Smooth muscle cell (in vitro differentiated cells): ENCODE measurements at regions not wholly inside any gene's neighbourhood (a gene's known extent, or its start where the extent isn't known, plus 50 kb on each side); places are given as distances from the start of the nearest gene placed in this dataset.

Experiments
- DNase-seq: peaks from one replicate; lab custom pipeline; 2025; ENCODE audit not compliant: unreplicated experiment; lab: John Stamatoyannopoulos, UW
- H2AFZ ChIP-seq: fragments of 200-600 bp; sonication (generic); 2 replicates; pipeline ENCODE4 v1.6.0; 2016; ENCODE audit warnings: antibody characterized with exemption, low read depth, mild to moderate bottlenecking
- H3F3A ChIP-seq: fragments of 200-600 bp; sonication (generic); 2 replicates; pipeline ENCODE4 v1.6.0; 2017; ENCODE audit warnings: antibody characterized with exemption, low read depth
- H3K27ac ChIP-seq: fragments of 200-600 bp; sonication (generic); 2 replicates; pipeline ENCODE4 v1.5.1; 2016; ENCODE audit warnings: low read depth, mild to moderate bottlenecking
- H3K27me3 ChIP-seq: fragments of 200-600 bp; sonication (generic); 2 replicates; pipeline ENCODE4 v1.6.1; 2016; ENCODE audit warnings: low read depth, mild to moderate bottlenecking
- H3K36me3 ChIP-seq: fragments of 200-600 bp; sonication (generic); 2 replicates; pipeline ENCODE4 v1.5.1; 2016; ENCODE audit warnings: low read depth
- H3K4me1 ChIP-seq: fragments of 200-600 bp; sonication (generic); 2 replicates; pipeline ENCODE4 v1.5.1; 2016; ENCODE audit warnings: low read depth
- H3K4me2 ChIP-seq: fragments of 200-600 bp; sonication (generic); 2 replicates; pipeline ENCODE4 v1.6.0; 2016; ENCODE audit warnings: mild to moderate bottlenecking
- H3K4me3 ChIP-seq: fragments of 200-600 bp; sonication (generic); 2 replicates; pipeline ENCODE4 v1.5.1; 2016; ENCODE audit warnings: mild to moderate bottlenecking
- H3K79me2 ChIP-seq: fragments of 200-600 bp; sonication (generic); 2 replicates; pipeline ENCODE4 v1.6.0; 2016; ENCODE audit warnings: low read depth, mild to moderate bottlenecking
- H3K9ac ChIP-seq: fragments of 200-600 bp; sonication (generic); 2 replicates; pipeline ENCODE4 v1.6.0; 2016; ENCODE audit warnings: low read depth
- H3K9me3 ChIP-seq: fragments of 200-600 bp; sonication (generic); replicated peaks from 2 replicates; pipeline ENCODE4 v1.5.1; 2016; ENCODE audit warnings: low read depth
- H4K20me1 ChIP-seq: fragments of 200-600 bp; sonication (generic); 2 replicates; pipeline ENCODE4 v1.6.0; 2016; ENCODE audit warnings: low read depth
- CTCF ChIP-seq: fragments of 200-600 bp; sonication (generic); IDR thresholded peaks from 2 replicates; pipeline ENCODE4 v1.5.1; 2017; ENCODE audit warnings: borderline replicate concordance, mild to moderate bottlenecking, antibody characterized with exemption; ENCODE audit not compliant: insufficient read depth, poor library complexity, severe bottlenecking
- WGBS: methylation state at CpG from one replicate; pipeline ENCODE4 v1.1.7; 2016; ENCODE audit warnings: low lambda C conversion rate; 5-methylcytosine and 5-hydroxymethylcytosine counted together

- no peak overlapping the region for H3K27ac ChIP-seq
- H3K4me1 ChIP-seq: no peaks in the 10 kb centered on the region
- no peak overlapping the region for H2AFZ ChIP-seq
- H3K79me2 ChIP-seq: no peaks in the 10 kb centered on the region
- H3K36me3 ChIP-seq: no peaks in the 10 kb centered on the region
- H3K4me3 ChIP-seq: no peak overlapping the region
- no peak for TF ChIP-seq CTCF
- no peaks in the 10 kb centered on the region for H3K27me3 ChIP-seq
- H3K9ac ChIP-seq: no peak overlapping the region
- H3K9me3 ChIP-seq: no peaks in the 10 kb centered on the region
- H4K20me1 ChIP-seq: no peaks in the 10 kb centered on the region
- H3K4me2 ChIP-seq: no peak overlapping the region
- WGBS: 89% methylated on average over 5 of the region's 5 CpGs
- DNase-seq: no peak
- no peaks in the 10 kb centered on the region for H3F3A ChIP-seq
These were observed 352.0 kb upstream of the KAZN start for GRCh38 chr1:14246471-14246870.

- Histone ChIP-seq H3K27ac (no peak overlapping the region), H3F3A (no peaks in the 10 kb centered on the region), H3K4me1 (no peaks in the 10 kb centered on the region), H2AFZ (no peak overlapping the region), H4K20me1 (no peaks in the 10 kb centered on the region), H3K27me3 (no peaks in the 10 kb centered on the region), H3K79me2 (no peaks in the 10 kb centered on the region), H3K9ac (no peak overlapping the region), H3K36me3 (no peaks in the 10 kb centered on the region), H3K9me3 (no peaks in the 10 kb centered on the region), H3K4me2 (no peak overlapping the region), H3K4me3 (no peak overlapping the region)
- WGBS: 86% methylated on average over 6 of the region's 6 CpGs
- DNase-seq: no peak
- no peak for TF ChIP-seq CTCF
These were observed 350.8 kb upstream of the KAZN start for GRCh38 chr1:14247666-14248065.

- Histone ChIP-seq H4K20me1 (no peaks in the 10 kb centered on the region), H3K4me1 (no peaks in the 10 kb centered on the region), H3F3A (no peaks in the 10 kb centered on the region), H3K27ac (no peak overlapping the region), H3K9me3 (no peaks in the 10 kb centered on the region), H3K36me3 (no peaks in the 10 kb centered on the region), H3K9ac (no peak overlapping the region), H3K79me2 (no peaks in the 10 kb centered on the region), H3K4me3 (no peak overlapping the region), H2AFZ (no peak overlapping the region), H3K4me2 (no peak overlapping the region), H3K27me3 (no peaks in the 10 kb centered on the region)
- no peak for DNase-seq
- no peak for TF ChIP-seq CTCF
- 86% methylated on average over 2 of the region's 2 CpGs for WGBS
These were observed 346.6 kb upstream of the KAZN start for GRCh38 chr1:14251871-14252270.

GRCh38 chr1:14253676-14254075 lies 344.8 kb upstream of the KAZN start:
- Histone ChIP-seq H4K20me1 (no peaks in the 10 kb centered on the region), H3K79me2 (no peaks in the 10 kb centered on the region), H3F3A (no peaks in the 10 kb centered on the region), H3K36me3 (no peaks in the 10 kb centered on the region), H2AFZ (no peak overlapping the region), H3K27me3 (no peaks in the 10 kb centered on the region), H3K4me1 (no peaks in the 10 kb centered on the region), H3K9ac (no peak overlapping the region), H3K27ac (no peak overlapping the region), H3K4me2 (no peak overlapping the region), H3K9me3 (no peaks in the 10 kb centered on the region), H3K4me3 (no peak overlapping the region)
- no peak for TF ChIP-seq CTCF
- WGBS: 91% methylated on average over 7 of the region's 7 CpGs
- DNase-seq: no peak
